Activated CD8-positive, alpha-beta T cell treated with anti-CD3 and anti-CD28 coated beads, Interleukin-2, amount 10 ng/mL, durations not matched to agents 7 days and 5 days (primary cell): ENCODE measurements at regions not wholly inside any gene's neighbourhood (a gene's known extent, or its start where the extent isn't known, plus 50 kb on each side); places are given as distances from the start of the nearest gene placed in this dataset.

Source experiments
- ATAC-seq: fragments of 150-1000 bp; cut with Tn5 transposase; one replicate; pipeline ENCODE4 v1.10.0; 2021; ENCODE audit warnings: moderate library complexity
- CTCF ChIA-PET: fragments of 350-600 bp; sonication (Branson Sonifier 250); formaldehyde crosslinking; loops from one replicate; lab custom pipeline; 2021; ENCODE audit warnings: antibody characterized with exemption; lab: Charles Lee
- POLR2A ChIA-PET: fragments of 350-600 bp; sonication (Branson Sonifier 250); formaldehyde crosslinking; loops from one replicate; lab custom pipeline; 2021; ENCODE audit warnings: antibody characterized with exemption; lab: Charles Lee
- DNase-seq: peaks from one replicate; pipeline ENCODE4 v3.0.0-alpha.2; 2020
- H3K27ac Mint-ChIP-seq: one replicate; pipeline ENCODE4 v1.8.0; 2021; ENCODE audit warnings: mild to moderate bottlenecking, mixed read lengths
- H3K27me3 Mint-ChIP-seq: one replicate; pipeline ENCODE4 v1.8.0; 2021; ENCODE audit warnings: low read depth, mixed read lengths
- H3K36me3 Mint-ChIP-seq: one replicate; pipeline ENCODE4 v1.8.0; 2021; ENCODE audit warnings: low read depth, mixed read lengths
- H3K4me1 Mint-ChIP-seq: one replicate; pipeline ENCODE4 v1.8.0; 2021; ENCODE audit warnings: low read depth, mixed read lengths
- H3K4me3 Mint-ChIP-seq: one replicate; pipeline ENCODE4 v1.8.0; 2021; ENCODE audit warnings: mild to moderate bottlenecking, mixed read lengths
- H3K9me3 Mint-ChIP-seq: one replicate; pipeline ENCODE4 v1.8.0; 2022; ENCODE audit warnings: mixed read lengths; ENCODE audit not compliant: insufficient read depth

- Mint-ChIP-seq H3K4me1 (no peaks in the 10 kb centered on the region), H3K27me3 (no peaks in the 10 kb centered on the region), H3K27ac (no peak overlapping the region), H3K4me3 (no peak overlapping the region), H3K9me3 (peaks cover 7% of the 10 kb centered on the region), H3K36me3 (no peaks in the 10 kb centered on the region)
- DNase-seq, result no peak
- POLR2A ChIA-PET, result no interaction called here
- ATAC-seq, result no peak
- CTCF ChIA-PET, result no interaction called here
Observed at GRCh38 chr15:46671336-46671735, 1036.5 kb downstream of the SQOR start.

DNA sequence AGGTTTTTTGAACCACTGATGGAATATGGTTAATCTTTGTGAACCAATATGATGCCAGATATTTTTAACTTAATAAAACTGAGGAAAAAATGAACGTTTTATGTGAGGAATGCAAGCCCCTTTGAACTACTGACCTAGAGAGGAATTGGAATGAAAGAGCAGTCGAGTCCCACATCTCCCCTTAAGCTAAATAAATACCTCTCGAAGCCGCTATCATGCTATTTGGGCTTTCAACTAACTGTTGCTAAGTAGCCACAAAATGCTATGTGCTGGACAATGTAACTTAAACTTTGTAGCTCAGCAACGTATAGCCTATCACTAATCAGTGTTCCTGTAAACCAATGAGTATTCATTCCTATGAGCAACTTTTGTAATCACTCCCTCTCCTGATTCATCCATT, 1037.2 kb downstream of the SQOR start:
- DNase-seq, result no peak
- no peaks in the 10 kb centered on the region for H3K4me1 Mint-ChIP-seq
- no peak overlapping the region for H3K4me3 Mint-ChIP-seq
- no peak overlapping the region for H3K27ac Mint-ChIP-seq
- POLR2A ChIA-PET, result no interaction called here
- H3K27me3 Mint-ChIP-seq, result no peaks in the 10 kb centered on the region
- H3K9me3 Mint-ChIP-seq, result peaks cover 7% of the 10 kb centered on the region
- ATAC-seq, result no peak
- CTCF ChIA-PET, result no interaction called here
- H3K36me3 Mint-ChIP-seq, result no peaks in the 10 kb centered on the region

- POLR2A ChIA-PET, result no interaction called here
- Mint-ChIP-seq H3K36me3 (no peaks in the 10 kb centered on the region), H3K27me3 (no peaks in the 10 kb centered on the region), H3K4me1 (no peaks in the 10 kb centered on the region), H3K9me3 (peaks cover 10% of the 10 kb centered on the region), H3K4me3 (no peak overlapping the region), H3K27ac (no peak overlapping the region)
- CTCF ChIA-PET, result no interaction called here
- ATAC-seq (no peak), DNase-seq (no peak)
Observed at GRCh38 chr15:46676233-46677206, 1040.8 kb upstream of the SEMA6D start.

DNA sequence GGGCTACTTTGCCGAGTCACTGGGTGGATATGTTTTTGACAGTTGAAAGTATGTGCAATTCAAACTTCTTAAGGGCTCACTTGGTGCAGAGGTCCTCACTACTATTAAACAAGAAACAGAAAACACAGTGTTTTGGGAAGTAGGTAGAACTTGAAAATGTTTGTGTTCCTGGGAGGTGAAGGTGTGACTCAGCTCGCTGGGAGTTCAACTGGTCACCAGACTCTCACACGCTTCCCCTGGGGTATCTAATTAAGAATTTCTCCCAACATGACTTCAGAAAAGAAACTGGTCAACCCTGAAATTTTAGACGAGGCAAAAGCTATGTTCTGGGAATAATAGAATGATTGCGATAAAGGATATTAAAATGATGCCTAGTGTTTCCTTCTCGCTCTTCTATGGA, 1039.8 kb upstream of the SEMA6D start:
- Mint-ChIP-seq H3K27ac (no peak overlapping the region), H3K27me3 (no peaks in the 10 kb centered on the region), H3K36me3 (no peaks in the 10 kb centered on the region), H3K4me3 (no peak overlapping the region), H3K4me1 (no peaks in the 10 kb centered on the region), H3K9me3 (peaks cover 8% of the 10 kb centered on the region)
- ChIA-PET POLR2A (no interaction called here), CTCF (interaction anchor here (0.7 kb wide), 1 partner anchor 825 kb away, joined by 3 read pairs; no protein-coding TSS in a partner anchor)
- DNase-seq (no peak), ATAC-seq (no peak)

GRCh38 chr15:46681901-46682300, 1035.4 kb upstream of the SEMA6D start:
- no peak overlapping the region for H3K4me3 Mint-ChIP-seq
- no peaks in the 10 kb centered on the region for H3K36me3 Mint-ChIP-seq
- POLR2A ChIA-PET, result no interaction called here
- H3K27me3 Mint-ChIP-seq, result no peaks in the 10 kb centered on the region
- no peak overlapping the region for H3K27ac Mint-ChIP-seq
- ATAC-seq (no peak), DNase-seq (no peak)
- CTCF ChIA-PET, result no interaction called here
- peaks cover 11% of the 10 kb centered on the region for H3K9me3 Mint-ChIP-seq
- no peaks in the 10 kb centered on the region for H3K4me1 Mint-ChIP-seq

GRCh38 chr15:46682969-46683791, 1034.1 kb upstream of the SEMA6D start:
- ChIA-PET CTCF (no interaction called here), POLR2A (no interaction called here)
- H3K4me3 Mint-ChIP-seq, result no peak overlapping the region
- ATAC-seq, result no peak
- H3K9me3 Mint-ChIP-seq, result peaks cover 11% of the 10 kb centered on the region
- no peak for DNase-seq
- no peaks in the 10 kb centered on the region for H3K27me3 Mint-ChIP-seq
- no peaks in the 10 kb centered on the region for H3K4me1 Mint-ChIP-seq
- H3K36me3 Mint-ChIP-seq, result no peaks in the 10 kb centered on the region
- no peak overlapping the region for H3K27ac Mint-ChIP-seq

- ATAC-seq, result no peak
- H3K4me1 Mint-ChIP-seq, result no peaks in the 10 kb centered on the region
- DNase-seq, result no peak
- POLR2A ChIA-PET, result no interaction called here
- H3K9me3 Mint-ChIP-seq, result peaks cover 6% of the 10 kb centered on the region
- no peaks in the 10 kb centered on the region for H3K27me3 Mint-ChIP-seq
- no peak overlapping the region for H3K27ac Mint-ChIP-seq
- no peak overlapping the region for H3K4me3 Mint-ChIP-seq
- CTCF ChIA-PET, result no interaction called here
- H3K36me3 Mint-ChIP-seq, result no peaks in the 10 kb centered on the region
Observed at GRCh38 chr15:46685096-46685495, 1032.2 kb upstream of the SEMA6D start.

DNA sequence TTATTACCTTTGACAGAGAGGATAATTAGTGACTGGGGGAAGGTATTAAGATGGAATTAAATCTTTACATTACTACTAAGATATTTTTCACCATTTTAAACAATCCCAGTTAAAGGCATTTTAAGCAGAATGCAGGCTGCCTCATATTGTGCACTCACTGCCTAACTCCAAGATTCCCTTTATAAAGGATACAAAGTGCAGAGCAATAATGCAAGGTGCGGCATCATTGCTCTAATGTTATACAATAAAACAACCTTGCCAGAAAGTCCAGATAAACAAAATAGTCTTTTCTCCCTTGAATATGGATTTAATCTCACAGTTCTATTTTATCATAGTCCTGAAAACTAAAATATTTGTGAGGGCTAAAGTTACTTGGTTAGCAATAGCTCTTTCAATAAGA, 1031.6 kb upstream of the SEMA6D start:
- Mint-ChIP-seq H3K27me3 (no peaks in the 10 kb centered on the region), H3K4me1 (no peaks in the 10 kb centered on the region), H3K27ac (no peak overlapping the region), H3K4me3 (no peak overlapping the region), H3K36me3 (no peaks in the 10 kb centered on the region), H3K9me3 (peaks cover 3% of the 10 kb centered on the region)
- POLR2A ChIA-PET, result no interaction called here
- DNase-seq (no peak), ATAC-seq (no peak)
- CTCF ChIA-PET, result no interaction called here

DNA sequence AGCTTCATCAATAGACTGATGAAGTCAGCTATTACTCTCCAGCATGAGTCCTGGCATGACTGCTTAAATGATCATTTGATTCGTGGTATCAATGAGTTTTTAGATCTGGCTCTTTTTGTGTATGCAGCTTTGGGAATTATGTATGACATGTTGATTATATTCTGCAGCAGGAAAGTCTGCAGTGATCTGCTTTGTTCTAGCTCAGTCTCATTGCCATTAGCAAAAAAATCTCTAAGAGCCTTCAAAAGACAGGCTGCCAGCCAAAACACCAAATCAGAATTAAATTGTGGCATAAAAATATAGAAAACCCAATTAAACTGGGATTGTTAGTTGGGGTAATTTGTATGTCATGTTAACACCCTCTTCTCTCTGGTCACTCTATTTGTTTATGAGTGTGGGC, 1021.0 kb upstream of the SEMA6D start:
- H3K36me3 Mint-ChIP-seq, result no peaks in the 10 kb centered on the region
- H3K4me1 Mint-ChIP-seq, result no peaks in the 10 kb centered on the region
- H3K4me3 Mint-ChIP-seq, result no peak overlapping the region
- DNase-seq (no peak), ATAC-seq (no peak)
- no peaks in the 10 kb centered on the region for H3K27me3 Mint-ChIP-seq
- H3K9me3 Mint-ChIP-seq, result peaks cover 7% of the 10 kb centered on the region
- ChIA-PET CTCF (no interaction called here), POLR2A (no interaction called here)
- no peak overlapping the region for H3K27ac Mint-ChIP-seq

- POLR2A ChIA-PET, result no interaction called here
- ATAC-seq, result no peak
- CTCF ChIA-PET, result no interaction called here
- no peaks in the 10 kb centered on the region for H3K4me1 Mint-ChIP-seq
- H3K9me3 Mint-ChIP-seq, result peaks cover 17% of the 10 kb centered on the region
- no peaks in the 10 kb centered on the region for H3K27me3 Mint-ChIP-seq
- DNase-seq, result no peak
- no peak overlapping the region for H3K27ac Mint-ChIP-seq
- H3K36me3 Mint-ChIP-seq, result no peaks in the 10 kb centered on the region
- H3K4me3 Mint-ChIP-seq, result no peak overlapping the region
Observed at GRCh38 chr15:46701346-46701745, 1016.0 kb upstream of the SEMA6D start.

- H3K9me3 Mint-ChIP-seq, result peaks cover 21% of the 10 kb centered on the region
- H3K27ac Mint-ChIP-seq, result no peak overlapping the region
- no peak overlapping the region for H3K4me3 Mint-ChIP-seq
- H3K27me3 Mint-ChIP-seq, result no peaks in the 10 kb centered on the region
- DNase-seq, result no peak
- no peaks in the 10 kb centered on the region for H3K36me3 Mint-ChIP-seq
- ChIA-PET POLR2A (no interaction called here), CTCF (no interaction called here)
- H3K4me1 Mint-ChIP-seq, result no peaks in the 10 kb centered on the region
- ATAC-seq, result no peak
Observed at GRCh38 chr15:46701896-46702295, 1015.4 kb upstream of the SEMA6D start.
